ENCODE measurements at regions not wholly inside any gene's neighbourhood (a gene's known extent, or its start where the extent isn't known, plus 50 kb on each side); places are given as distances from the start of the nearest gene placed in this dataset.

DNA sequence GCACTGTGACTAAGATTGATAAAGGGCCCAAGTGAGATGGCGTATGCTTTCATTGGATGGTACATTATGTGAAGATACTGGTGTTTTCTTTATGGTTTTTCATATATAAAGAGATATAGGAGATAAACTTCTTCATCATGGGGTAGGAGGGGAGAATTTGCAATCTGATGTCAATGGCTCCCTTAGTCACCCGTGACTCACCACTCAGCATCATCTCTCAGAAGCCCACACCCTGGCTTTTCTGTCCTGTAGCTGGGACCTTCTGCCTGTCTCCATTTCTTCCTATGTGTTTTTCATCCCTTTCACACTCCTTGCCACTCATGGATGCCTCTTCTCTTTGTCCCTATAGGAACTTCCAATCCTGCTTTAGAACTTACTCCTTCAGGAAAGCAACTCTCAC is 114.3 kb upstream of the SEMA6D start:
- TF ChIP-seq POLR2A (IDR thresholded peaks at IDR 0.05) (no peak), CTCF (IDR thresholded peaks at IDR 0.05) (no peak)

Measured in adrenal gland (tissue), 5 donors.